Upper lobe of left lung (tissue), 4 donors: ENCODE measurements at regions not wholly inside any gene's neighbourhood (a gene's known extent, or its start where the extent isn't known, plus 50 kb on each side); places are given as distances from the start of the nearest gene placed in this dataset.

Experiments
- POLR2AphosphoS5 ChIP-seq, 2 donors: sonication (generic); formaldehyde crosslinking; IDR thresholded peaks; one replicate each; pipeline ENCODE4 v1.5.1; 2017; ENCODE audit warnings: antibody characterized with exemption in 2 of 2
- TF ChIP-seq, protein P1 (sequence below), 6 experiments: fragments of 450-650 bp in 4 of 6; fragments of 200-600 bp in 2 of 6; sonication (generic) in 2 of 6; IDR thresholded peaks; one replicate each; pipeline ENCODE4 v1.5.1; 2016 to 2019; ENCODE audit warnings: antibody characterized with exemption in 6 of 6

- TF ChIP-seq, protein P1, sequence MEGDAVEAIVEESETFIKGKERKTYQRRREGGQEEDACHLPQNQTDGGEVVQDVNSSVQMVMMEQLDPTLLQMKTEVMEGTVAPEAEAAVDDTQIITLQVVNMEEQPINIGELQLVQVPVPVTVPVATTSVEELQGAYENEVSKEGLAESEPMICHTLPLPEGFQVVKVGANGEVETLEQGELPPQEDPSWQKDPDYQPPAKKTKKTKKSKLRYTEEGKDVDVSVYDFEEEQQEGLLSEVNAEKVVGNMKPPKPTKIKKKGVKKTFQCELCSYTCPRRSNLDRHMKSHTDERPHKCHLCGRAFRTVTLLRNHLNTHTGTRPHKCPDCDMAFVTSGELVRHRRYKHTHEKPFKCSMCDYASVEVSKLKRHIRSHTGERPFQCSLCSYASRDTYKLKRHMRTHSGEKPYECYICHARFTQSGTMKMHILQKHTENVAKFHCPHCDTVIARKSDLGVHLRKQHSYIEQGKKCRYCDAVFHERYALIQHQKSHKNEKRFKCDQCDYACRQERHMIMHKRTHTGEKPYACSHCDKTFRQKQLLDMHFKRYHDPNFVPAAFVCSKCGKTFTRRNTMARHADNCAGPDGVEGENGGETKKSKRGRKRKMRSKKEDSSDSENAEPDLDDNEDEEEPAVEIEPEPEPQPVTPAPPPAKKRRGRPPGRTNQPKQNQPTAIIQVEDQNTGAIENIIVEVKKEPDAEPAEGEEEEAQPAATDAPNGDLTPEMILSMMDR (IDR thresholded peaks at IDR 0.05): no peak
- no peak for TF ChIP-seq POLR2AphosphoS5 (IDR thresholded peaks at IDR 0.05)
Observed at GRCh38 chrX:124938715-124939114, 381.0 kb upstream of the TEX13C start.
